ENCODE measurements at regions not wholly inside any gene's neighbourhood (a gene's known extent, or its start where the extent isn't known, plus 50 kb on each side); places are given as distances from the start of the nearest gene placed in this dataset.

DNA sequence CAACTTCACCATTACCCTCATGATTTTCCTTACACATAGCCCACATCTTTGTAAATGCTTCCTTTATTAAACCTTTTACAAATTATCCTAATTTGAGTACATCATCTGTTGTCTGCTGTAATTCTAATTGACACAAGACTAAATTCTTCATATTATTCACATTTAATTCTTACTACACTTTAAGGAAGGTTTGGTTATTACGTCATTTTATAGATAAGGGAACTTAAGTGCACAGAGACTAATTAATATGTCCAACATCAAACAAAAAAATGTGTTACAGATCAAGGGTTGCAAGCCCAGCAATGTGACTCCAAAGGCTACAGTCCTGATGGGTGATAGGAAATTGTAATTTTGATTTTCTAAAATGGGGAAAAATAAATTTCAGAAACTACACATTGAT, 289.1 kb upstream of the ZNF385D start:
- Mint-ChIP-seq H3K27me3 (ENCODE audit: unreplicated experiment) (peaks cover 19% of the 10 kb centered on the region), H3K27ac (ENCODE audit: unreplicated experiment) (no peak overlapping the region), H3K4me1 (ENCODE audit: unreplicated experiment) (no peaks in the 10 kb centered on the region), H3K4me3 (ENCODE audit: unreplicated experiment) (no peak overlapping the region), H3K36me3 (ENCODE audit: unreplicated experiment) (no peaks in the 10 kb centered on the region), H3K9me3 (ENCODE audit: unreplicated experiment) (no peaks in the 10 kb centered on the region)
- DNase-seq (ENCODE audit: extremely low spot score, unreplicated experiment), result no peak
- TF ChIP-seq, protein P1, sequence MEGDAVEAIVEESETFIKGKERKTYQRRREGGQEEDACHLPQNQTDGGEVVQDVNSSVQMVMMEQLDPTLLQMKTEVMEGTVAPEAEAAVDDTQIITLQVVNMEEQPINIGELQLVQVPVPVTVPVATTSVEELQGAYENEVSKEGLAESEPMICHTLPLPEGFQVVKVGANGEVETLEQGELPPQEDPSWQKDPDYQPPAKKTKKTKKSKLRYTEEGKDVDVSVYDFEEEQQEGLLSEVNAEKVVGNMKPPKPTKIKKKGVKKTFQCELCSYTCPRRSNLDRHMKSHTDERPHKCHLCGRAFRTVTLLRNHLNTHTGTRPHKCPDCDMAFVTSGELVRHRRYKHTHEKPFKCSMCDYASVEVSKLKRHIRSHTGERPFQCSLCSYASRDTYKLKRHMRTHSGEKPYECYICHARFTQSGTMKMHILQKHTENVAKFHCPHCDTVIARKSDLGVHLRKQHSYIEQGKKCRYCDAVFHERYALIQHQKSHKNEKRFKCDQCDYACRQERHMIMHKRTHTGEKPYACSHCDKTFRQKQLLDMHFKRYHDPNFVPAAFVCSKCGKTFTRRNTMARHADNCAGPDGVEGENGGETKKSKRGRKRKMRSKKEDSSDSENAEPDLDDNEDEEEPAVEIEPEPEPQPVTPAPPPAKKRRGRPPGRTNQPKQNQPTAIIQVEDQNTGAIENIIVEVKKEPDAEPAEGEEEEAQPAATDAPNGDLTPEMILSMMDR (IDR thresholded peaks at IDR 0.05), result no peak

DNA sequence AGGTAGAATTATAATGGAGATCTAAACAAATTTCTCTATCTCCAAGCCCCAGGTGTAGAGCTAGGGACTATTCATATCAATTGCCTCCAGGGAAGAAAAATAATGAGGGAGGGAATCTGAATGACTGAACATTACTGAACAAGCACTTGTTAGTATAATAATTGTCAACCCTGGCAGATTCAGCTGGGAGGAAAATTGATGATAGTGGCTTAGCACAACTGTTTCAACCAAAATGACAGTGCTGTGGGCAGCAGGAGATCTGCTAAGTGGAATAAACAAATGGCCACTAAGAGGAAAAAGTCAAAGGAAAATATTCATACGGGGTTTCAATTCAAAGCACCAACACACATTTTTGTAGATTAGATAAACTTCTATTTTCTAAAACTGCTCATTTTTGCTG, 294.9 kb upstream of the ZNF385D start:
- Mint-ChIP-seq H3K36me3 (ENCODE audit: unreplicated experiment) (no peaks in the 10 kb centered on the region), H3K27ac (ENCODE audit: unreplicated experiment) (no peak overlapping the region), H3K4me1 (ENCODE audit: unreplicated experiment) (no peaks in the 10 kb centered on the region), H3K4me3 (ENCODE audit: unreplicated experiment) (no peak overlapping the region), H3K27me3 (ENCODE audit: unreplicated experiment) (peaks cover 11% of the 10 kb centered on the region), H3K9me3 (ENCODE audit: unreplicated experiment) (no peaks in the 10 kb centered on the region)
- TF ChIP-seq, protein P1 (IDR thresholded peaks at IDR 0.05), result no peak
- no peak for DNase-seq (ENCODE audit: extremely low spot score, unreplicated experiment)

DNA sequence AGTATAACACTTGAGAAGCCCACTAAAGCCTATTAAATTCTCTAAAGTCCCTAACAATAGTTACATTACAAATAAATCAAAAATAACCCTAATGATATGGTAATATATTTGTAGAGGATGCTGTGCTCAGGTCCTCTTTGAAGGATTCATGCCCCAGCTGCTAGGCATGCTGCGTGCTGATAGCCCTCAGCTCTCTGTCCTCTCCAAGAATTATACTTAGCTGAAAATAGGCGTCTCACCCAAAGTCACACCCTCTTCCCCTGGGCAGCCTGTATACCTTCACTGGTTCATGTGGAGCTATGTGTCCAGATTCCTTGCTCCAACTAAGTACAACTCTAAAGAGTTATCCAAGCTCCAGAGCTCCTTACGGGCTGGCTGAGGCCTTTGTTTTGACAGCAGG, 312.5 kb upstream of the ZNF385D start:
- H3K27ac Mint-ChIP-seq (ENCODE audit: unreplicated experiment), result no peak overlapping the region
- H3K9me3 Mint-ChIP-seq (ENCODE audit: unreplicated experiment), result no peaks in the 10 kb centered on the region
- DNase-seq (ENCODE audit: extremely low spot score, unreplicated experiment), result no peak
- no peaks in the 10 kb centered on the region for H3K36me3 Mint-ChIP-seq (ENCODE audit: unreplicated experiment)
- peaks cover 16% of the 10 kb centered on the region for H3K27me3 Mint-ChIP-seq (ENCODE audit: unreplicated experiment)
- TF ChIP-seq, protein P1 (IDR thresholded peaks at IDR 0.05), result no peak
- no peak overlapping the region for H3K4me3 Mint-ChIP-seq (ENCODE audit: unreplicated experiment)
- H3K4me1 Mint-ChIP-seq (ENCODE audit: unreplicated experiment), result no peaks in the 10 kb centered on the region

DNA sequence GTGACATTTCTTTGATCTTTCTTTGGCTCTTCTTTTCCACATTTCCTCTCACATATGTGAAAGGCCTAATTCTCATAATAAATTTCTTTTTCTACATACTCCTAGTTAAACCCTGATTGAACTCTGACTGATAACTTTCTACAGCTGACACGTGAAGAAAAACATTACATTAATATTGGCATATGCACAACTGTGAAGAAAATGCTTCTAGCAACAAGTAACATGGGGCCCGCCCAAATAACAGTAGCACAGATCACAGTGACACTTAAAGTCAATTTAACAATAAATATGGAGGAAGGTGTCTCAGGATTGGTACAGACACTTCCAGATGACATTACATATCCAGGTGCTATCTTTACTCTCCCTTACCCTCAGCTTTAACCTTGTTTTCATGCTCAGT, 317.6 kb upstream of the ZNF385D start:
- TF ChIP-seq, protein P1 (IDR thresholded peaks at IDR 0.05), result no peak
- DNase-seq (ENCODE audit: extremely low spot score, unreplicated experiment), result no peak
- no peaks in the 10 kb centered on the region for H3K9me3 Mint-ChIP-seq (ENCODE audit: unreplicated experiment)
- peaks cover 16% of the 10 kb centered on the region for H3K27me3 Mint-ChIP-seq (ENCODE audit: unreplicated experiment)
- H3K4me1 Mint-ChIP-seq (ENCODE audit: unreplicated experiment), result no peaks in the 10 kb centered on the region
- H3K36me3 Mint-ChIP-seq (ENCODE audit: unreplicated experiment), result no peaks in the 10 kb centered on the region
- no peak overlapping the region for H3K27ac Mint-ChIP-seq (ENCODE audit: unreplicated experiment)
- H3K4me3 Mint-ChIP-seq (ENCODE audit: unreplicated experiment), result no peak overlapping the region

DNA sequence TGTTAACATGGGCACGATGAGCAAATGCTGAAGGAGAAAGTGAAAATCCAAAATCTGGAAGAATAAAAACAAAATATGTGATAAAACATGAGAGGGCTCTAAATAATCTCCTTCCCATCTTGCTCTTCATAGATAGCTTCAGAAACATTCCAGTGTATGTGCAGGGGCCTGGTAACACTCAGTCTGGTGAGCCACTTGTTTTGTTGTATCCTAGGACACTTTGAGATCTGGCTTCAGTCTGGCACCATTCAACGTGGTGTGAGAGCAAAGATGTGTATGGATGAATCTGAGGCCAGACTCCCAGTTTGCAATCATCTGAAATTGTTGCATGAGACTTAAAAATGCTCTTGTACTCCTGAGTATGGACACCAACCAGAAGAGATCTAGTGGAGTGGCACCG, 337.2 kb upstream of the ZNF385D start:
- no peaks in the 10 kb centered on the region for H3K9me3 Mint-ChIP-seq (ENCODE audit: unreplicated experiment)
- H3K4me1 Mint-ChIP-seq (ENCODE audit: unreplicated experiment), result no peaks in the 10 kb centered on the region
- H3K27ac Mint-ChIP-seq (ENCODE audit: unreplicated experiment), result no peak overlapping the region
- TF ChIP-seq, protein P1 (IDR thresholded peaks at IDR 0.05), result no peak
- peaks cover 34% of the 10 kb centered on the region for H3K27me3 Mint-ChIP-seq (ENCODE audit: unreplicated experiment)
- no peaks in the 10 kb centered on the region for H3K36me3 Mint-ChIP-seq (ENCODE audit: unreplicated experiment)
- H3K4me3 Mint-ChIP-seq (ENCODE audit: unreplicated experiment), result no peak overlapping the region
- DNase-seq (ENCODE audit: extremely low spot score, unreplicated experiment), result no peak
